Renal cortical epithelial cell (primary cell): ENCODE measurements at regions not wholly inside any gene's neighbourhood (a gene's known extent, or its start where the extent isn't known, plus 50 kb on each side); places are given as distances from the start of the nearest gene placed in this dataset.
A peak's percentile ranks its signal among the peaks of the same experiment; 100 is the strongest.
"Not testable (repeated sequence)": the region's sequence is repeated elsewhere in the genome, so short reads cannot be mapped to it uniquely, and the experiment has no call there.

ENCODE experiments used
- DNase-seq: peaks from one replicate; pipeline ENCODE4 v3.0.0-alpha.2; 2011; ENCODE audit warnings: low read depth

DNA sequence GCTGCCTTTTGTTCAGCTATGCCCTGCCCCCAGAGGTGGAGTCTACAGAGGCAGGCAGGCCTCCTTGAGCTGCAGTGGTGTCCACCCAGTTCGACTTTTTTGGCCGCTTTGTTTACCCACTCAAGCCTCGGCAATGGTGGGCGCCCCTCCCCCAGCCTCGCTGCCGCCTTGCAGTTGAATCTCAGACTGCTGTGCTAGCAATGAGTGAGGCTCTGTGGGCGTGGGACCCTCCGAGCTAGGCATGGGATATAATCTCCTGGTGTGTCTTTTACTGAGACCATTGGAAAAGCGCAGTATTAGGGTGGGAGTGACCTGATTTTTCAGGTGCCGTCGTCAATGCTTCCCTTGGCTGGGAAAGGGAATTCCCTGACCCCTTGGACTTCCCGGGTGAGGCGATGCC, 279.3 kb downstream of the PTH2R start:
- DNase-seq, result not testable (repeated sequence)

- peak; percentile 48 for DNase-seq
These were observed 280.1 kb downstream of the PTH2R start for GRCh38 chr2:208686665-208687064.

DNA sequence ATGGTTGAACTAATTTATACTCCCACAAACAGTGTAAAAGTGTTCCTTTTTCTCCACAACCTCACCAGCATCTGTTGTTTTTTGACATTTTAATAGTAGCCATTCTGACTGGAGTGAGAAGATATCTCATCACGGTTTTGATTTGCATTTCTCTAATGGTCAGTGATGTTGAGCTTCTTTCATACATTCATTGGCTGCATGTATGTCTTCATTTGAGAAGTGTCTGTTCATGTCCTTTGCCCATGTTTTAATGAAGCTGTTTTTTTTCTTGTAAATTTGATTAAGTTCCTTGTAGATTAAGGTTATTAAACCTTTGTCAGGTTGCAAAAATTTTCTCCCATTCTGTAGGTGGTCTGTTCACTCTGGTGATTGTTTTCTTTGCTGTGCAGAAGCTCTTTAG, 281.1 kb downstream of the PTH2R start:
- not testable (repeated sequence) for DNase-seq

DNA sequence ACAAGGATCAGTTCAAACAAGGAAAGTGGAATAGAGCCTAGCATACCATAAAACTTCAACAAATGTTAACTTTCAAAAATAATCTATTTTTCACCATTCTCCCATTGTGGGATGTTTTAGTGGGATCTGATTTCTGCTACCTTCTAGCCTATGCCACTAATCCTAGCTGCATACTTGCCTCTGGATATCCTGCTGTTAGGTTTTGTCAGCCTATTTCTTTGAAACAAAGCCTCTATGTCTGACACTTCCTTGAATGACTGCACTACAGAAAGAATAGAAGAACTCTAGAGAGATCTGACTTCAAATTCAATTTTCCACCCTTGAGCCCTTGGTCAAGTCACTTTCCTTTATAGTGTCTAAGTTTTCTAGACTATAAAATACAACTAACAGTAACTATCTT, 291.5 kb downstream of the PTH2R start:
- no peak for DNase-seq

GRCh38 chr2:208708486-208708885, 301.9 kb downstream of the PTH2R start:
- no peak for DNase-seq

GRCh38 chr2:208711598-208711997, 305.0 kb downstream of the PTH2R start:
- peak; percentile 8 for DNase-seq

DNA sequence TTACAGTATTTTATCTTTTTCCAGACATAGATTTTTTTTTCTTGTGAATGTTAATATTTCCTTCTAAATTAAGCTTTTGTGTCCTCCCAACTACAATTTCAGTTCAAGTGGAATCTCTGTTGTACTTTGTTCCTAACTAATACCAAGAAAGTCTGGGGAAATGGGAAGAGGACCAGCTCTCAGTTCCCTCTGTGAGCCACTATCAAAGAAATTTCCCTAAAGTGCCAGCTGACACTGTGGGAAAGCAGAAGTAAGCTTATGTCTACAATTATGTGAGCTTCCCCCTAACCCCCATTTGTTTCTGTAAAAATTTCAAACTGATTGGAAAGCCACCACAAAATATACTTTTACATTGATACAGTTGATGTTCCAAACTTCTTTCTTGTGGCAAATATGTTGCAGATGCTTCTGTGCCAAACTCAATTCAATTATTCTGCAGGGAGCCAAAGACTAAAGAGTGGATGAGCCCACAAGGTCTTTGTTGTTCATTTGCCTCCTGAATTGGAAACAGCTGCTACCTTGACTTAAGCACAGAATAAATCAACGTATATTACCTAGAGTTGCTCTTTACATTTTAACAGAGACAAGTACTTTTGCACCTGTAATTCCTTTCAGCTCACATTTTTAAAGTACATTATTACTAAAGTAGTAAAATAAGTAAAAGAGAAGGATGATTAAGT, 306.6 kb downstream of the PTH2R start:
- no peak for DNase-seq

GRCh38 chr2:208718828-208719227, 312.2 kb downstream of the PTH2R start:
- no peak for DNase-seq

GRCh38 chr2:208722731-208723130, 316.1 kb downstream of the PTH2R start:
- no peak for DNase-seq

DNA sequence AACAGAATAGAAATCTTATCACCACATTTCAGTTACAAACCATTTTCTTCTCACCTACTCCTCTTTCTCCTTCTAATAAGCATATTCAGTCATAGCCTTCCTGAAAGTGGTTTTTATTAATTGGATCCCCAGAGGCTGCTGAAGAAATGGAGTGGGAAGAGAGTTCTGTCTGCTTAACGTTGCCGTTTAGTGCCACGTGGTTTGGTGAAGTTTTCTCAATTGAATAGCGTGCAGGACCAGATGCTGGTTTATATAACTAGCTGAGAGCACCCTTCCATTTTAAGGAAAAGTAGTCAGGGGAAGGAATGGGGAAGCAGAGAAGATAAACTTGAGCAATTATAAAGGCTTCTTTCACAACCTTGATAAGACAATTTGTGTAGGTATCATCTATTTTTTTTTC, 318.7 kb downstream of the PTH2R start:
- no peak for DNase-seq

GRCh38 chr2:208726242-208726641, 319.6 kb downstream of the PTH2R start:
- no peak for DNase-seq

DNA sequence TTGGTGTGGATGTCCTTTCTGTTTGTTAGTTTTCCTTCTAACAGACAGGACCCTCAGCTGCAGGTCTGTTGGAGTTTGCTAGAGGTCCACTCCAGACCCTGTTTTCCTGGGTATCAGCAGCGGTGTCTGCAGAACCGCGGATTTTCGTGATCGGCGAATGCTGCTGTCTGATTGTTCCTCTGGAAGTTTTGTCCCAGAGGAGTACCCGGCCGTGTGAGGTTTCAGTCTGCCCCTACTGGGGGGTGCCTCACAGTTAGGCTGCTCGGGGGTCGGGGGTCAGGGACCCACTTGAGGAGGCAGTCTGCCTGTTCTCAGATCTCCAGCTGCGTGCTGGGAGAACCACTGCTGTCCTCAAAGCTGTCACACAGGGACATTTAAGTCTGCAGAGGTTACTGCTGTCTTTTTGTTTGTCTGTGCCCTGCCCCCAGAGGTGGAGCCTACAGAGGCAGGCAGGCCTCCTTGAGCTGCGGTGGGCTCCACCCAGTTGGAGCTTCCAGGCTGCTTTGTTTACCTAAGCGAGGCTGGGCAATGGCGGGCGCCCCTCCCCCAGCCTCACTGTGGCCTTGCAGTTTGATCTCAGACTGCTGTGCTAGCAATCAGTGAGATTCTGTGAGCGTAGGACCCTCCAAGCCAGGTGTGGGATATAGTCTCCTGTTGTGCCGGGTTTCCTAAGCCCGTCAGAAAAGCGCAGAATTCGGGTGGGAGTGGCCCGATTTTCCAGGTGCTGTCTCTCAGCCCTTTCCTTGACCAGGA, 345.2 kb downstream of the PTH2R start:
- not testable (repeated sequence) for DNase-seq

GRCh38 chr2:208757364-208757763, 350.8 kb downstream of the PTH2R start:
- no peak for DNase-seq

DNA sequence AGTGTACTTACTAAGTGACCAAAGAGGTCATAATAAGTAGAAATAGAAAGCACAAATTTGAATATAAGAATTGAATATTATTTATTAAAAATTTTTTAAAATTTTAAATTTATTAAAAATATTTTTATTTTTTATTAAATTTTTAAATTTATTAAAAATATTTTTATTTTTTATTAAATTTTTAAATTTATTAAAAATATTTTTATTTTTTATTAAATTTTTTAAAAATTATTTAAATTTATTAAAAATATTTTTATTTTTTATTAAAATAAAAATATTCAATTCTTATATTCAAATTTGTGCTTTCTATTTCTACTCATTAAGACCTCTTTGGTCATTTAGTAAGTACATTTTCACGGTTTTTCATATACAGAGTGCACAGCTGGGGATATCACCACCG, 366.5 kb downstream of the PTH2R start:
- not testable (repeated sequence) for DNase-seq

GRCh38 chr2:208781166-208781565, 374.6 kb downstream of the PTH2R start:
- no peak for DNase-seq

DNA sequence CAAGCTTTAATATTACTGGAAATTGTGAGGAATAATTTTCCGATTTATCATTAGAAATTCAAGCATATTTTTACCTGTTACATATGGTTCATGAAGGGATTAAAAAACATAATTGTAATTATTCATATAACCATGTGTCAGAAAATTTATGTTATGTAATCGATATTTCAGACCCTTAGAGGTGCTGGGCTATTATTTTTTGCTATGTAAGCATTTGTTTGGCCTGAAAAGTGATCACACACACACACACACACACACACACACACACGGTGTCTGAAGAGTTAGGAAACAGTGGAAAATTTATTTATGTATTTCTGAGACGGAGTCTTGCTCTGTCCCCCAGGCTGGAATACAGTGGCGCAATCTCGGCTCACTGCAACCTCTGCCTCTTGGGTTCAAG, 375.5 kb downstream of the PTH2R start:
- no peak for DNase-seq

- peak; percentile 48 for DNase-seq
These were observed 376.6 kb downstream of the PTH2R start for GRCh38 chr2:208783184-208783583.

DNA sequence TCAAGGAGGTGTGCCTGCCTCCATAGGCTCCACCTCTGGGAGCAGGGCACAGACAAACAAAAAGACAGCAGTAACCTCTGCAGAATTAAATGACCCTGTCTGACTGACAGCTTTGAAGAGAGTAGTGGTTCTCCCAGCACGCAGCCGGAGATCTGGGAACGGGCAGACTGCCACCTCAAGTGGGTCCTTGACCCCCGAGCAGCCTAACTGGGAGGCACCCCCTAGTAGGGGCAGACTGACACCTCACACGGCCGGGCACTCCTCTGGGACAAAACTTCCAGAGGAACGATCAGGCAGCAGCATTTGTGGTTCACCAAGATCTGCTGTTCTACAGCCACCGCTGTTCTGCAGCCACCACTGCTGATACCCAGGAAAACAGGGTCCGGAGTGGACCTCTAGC, 378.2 kb downstream of the PTH2R start:
- DNase-seq, result not testable (repeated sequence)

DNA sequence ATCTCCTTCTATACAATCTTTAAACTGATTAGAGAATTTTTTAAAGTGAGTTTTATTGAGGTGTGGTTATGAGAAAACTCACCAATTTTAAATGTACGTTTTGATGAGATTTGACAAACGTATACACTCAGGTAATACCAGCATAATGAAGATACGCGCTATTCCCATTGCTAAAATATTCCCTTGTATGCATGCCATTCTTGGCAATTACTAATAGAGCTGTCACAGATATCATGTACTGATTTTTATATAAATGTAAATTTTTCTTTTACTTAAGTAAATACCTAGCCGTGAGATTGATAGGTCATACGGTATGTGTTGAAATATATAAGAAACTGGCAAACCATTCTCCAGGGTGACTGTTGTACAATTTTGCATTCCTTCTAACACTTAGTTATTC, 384.7 kb downstream of the PTH2R start:
- DNase-seq, result no peak

GRCh38 chr2:208792766-208793165, 386.2 kb downstream of the PTH2R start:
- no peak for DNase-seq

DNA sequence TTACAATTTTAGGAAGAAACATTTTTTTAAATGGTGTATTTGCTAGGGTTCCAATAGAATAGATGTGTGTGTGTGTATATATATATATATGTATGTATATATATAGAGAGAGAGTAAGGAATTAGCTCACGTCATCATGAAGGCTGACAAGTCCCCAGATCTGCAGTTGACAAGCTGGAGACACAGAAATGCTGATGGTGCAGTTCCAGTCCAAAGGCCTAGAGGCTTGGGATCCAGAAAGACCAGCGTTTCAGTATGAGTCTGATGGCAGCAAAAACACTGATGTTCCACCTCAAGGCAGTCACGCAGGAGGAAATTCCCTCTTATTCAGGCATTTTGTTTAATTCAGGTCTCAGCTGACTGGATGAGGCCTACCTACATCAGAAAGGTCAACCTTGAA, 386.8 kb downstream of the PTH2R start:
- no peak for DNase-seq

DNA sequence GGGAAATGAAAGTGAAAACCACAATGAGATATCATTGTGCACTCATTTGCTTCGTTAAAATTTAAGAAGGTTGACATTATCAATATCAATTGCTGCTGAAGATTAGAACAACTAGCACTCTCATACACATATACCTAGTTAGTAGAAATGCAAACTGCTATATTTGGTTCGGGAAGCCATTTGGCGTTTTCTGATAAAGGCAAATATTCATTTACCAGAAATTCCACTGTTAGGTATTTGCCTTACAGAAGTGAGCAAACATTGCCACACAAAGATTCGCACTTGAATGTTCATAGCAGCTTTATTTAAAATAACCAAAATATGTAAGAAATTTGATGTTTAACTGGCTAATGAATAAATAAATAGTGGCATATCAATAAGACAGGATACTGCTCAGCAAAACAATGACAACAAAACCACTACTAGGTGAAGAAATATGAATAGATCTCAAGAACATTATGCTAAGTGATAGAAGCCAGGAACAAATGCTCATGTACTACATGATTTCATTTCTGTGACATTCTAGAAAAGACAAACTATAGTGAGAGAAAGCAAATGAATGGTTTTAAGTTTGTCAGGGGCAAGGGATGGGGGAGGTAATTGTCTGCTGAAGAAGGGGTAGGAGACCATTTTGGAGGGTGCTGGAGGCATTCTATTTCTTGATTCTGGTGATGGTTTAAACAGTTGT, 387.8 kb downstream of the PTH2R start:
- no peak for DNase-seq

GRCh38 chr2:208798698-208799097, 392.1 kb downstream of the PTH2R start:
- DNase-seq, result peak; percentile 3
